Activated naive CD8-positive, alpha-beta T cell treated with anti-CD3 and anti-CD28 coated beads, Interleukin-2, amount 10 ng/mL, durations not matched to agents 7 days and 5 days (primary cell): ENCODE measurements at regions not wholly inside any gene's neighbourhood (a gene's known extent, or its start where the extent isn't known, plus 50 kb on each side); places are given as distances from the start of the nearest gene placed in this dataset.
"Not testable (repeated sequence)": the region's sequence is repeated elsewhere in the genome, so short reads cannot be mapped to it uniquely, and the experiment has no call there.

Experiments
- ATAC-seq: fragments of 150-1000 bp; cut with Tn5 transposase; one replicate; pipeline ENCODE4 v1.10.0; 2021; ENCODE audit warnings: low read depth, moderate library complexity
- POLR2A ChIA-PET: fragments of 350-600 bp; sonication (Branson Sonifier 250); formaldehyde crosslinking; loops from one replicate; lab custom pipeline; 2021; ENCODE audit warnings: antibody characterized with exemption; lab: Charles Lee
- DNase-seq: peaks from one replicate; pipeline ENCODE4 v3.0.0; 2021
- H3K27ac Mint-ChIP-seq: one replicate; pipeline ENCODE4 v1.8.0; 2022; ENCODE audit warnings: mild to moderate bottlenecking, mixed read lengths
- H3K27me3 Mint-ChIP-seq: one replicate; pipeline ENCODE4 v1.8.0; 2022; ENCODE audit warnings: mild to moderate bottlenecking, moderate library complexity, mixed read lengths
- H3K36me3 Mint-ChIP-seq: one replicate; pipeline ENCODE4 v1.8.0; 2021; ENCODE audit warnings: mild to moderate bottlenecking, mixed read lengths
- H3K4me1 Mint-ChIP-seq: one replicate; pipeline ENCODE4 v1.8.0; 2021; ENCODE audit warnings: mixed read lengths
- H3K4me3 Mint-ChIP-seq: one replicate; pipeline ENCODE4 v1.8.0; 2022; ENCODE audit warnings: mild to moderate bottlenecking, moderate library complexity, mixed read lengths
- H3K9me3 Mint-ChIP-seq: one replicate; pipeline ENCODE4 v1.8.0; 2021; ENCODE audit warnings: mixed read lengths

DNA sequence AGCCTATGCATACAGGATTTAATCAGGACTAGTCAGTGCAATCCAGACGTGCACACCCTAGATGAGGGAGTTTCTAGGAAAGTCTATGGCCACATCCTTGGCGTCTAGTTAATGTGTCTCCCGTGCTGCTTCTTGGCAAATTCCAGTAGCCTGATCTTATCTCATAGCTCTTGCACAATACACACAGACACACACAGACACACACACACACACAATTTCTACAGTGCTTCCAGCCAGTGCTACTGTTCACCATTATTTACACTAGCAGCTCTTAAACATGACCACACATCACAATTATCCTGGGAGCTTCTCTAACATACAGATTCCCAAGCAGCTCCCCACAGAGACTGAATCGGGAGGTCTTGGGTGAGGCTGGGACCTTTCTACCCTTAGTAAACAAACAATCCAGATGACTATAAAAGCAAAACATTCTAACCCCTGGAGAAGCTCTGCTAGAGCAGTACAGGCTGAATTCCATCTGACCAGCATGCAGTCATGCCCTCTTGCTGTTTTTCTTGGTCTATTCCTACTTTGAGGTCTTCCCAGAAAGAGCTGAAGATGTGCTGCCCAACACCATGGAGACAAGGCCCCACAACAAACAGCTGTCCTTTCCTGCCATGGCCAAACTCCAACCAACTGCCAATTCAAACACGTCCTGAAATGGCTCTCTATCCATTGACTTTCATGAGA, 236.6 kb downstream of the DEPDC1B start:
- no peaks in the 10 kb centered on the region for H3K9me3 Mint-ChIP-seq
- POLR2A ChIA-PET = no interaction called here
- ATAC-seq = no peak
- no peak for DNase-seq
- H3K4me1 Mint-ChIP-seq = no peaks in the 10 kb centered on the region
- no peak overlapping the region for H3K4me3 Mint-ChIP-seq
- no peak overlapping the region for H3K27ac Mint-ChIP-seq
- no peaks in the 10 kb centered on the region for H3K36me3 Mint-ChIP-seq
- H3K27me3 Mint-ChIP-seq = peaks cover under 1% of the 10 kb centered on the region

DNA sequence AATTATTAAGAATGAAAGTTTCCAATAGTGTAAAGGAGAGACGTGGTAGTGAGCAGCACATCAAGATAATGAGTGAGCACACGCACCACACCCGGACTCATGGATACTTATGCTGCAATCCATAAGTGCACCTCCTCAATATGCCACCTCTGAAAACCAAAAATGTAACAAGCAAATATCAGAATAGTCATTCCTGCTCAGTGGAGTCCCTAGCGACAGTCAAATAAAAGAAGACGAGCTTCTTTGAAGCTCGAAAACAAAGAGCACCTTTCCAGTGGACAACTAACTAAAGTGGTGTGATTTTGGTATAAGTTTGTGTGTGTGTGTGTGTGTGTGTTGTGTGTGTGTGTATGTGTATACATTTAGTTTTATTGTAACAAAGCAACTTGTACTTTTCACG, 241.3 kb downstream of the DEPDC1B start:
- POLR2A ChIA-PET = no interaction called here
- no peak for ATAC-seq

DNA sequence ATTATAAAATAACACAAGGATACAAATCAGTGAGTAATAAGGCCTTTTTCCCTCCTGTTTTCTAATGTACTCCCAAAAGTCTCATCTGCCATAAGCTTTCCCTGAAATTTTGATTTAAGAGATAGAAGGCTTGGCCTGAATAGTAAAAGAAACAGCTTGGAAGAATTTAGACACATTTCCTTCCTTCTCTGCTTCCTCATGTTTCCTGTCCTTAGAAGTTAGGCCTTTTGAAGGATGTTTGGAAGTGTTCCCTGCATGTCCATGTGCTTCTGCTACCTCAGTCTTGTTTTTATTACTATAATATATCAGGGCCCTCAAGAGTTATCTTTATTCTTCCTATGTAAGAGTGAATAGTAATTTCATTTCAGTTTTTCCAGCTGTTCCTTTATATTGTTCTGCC, 242.7 kb downstream of the DEPDC1B start:
- no peaks in the 10 kb centered on the region for H3K4me1 Mint-ChIP-seq
- DNase-seq (no peak), ATAC-seq (no peak)
- peaks cover 3% of the 10 kb centered on the region for H3K9me3 Mint-ChIP-seq
- POLR2A ChIA-PET = no interaction called here
- no peak overlapping the region for H3K4me3 Mint-ChIP-seq
- no peaks in the 10 kb centered on the region for H3K36me3 Mint-ChIP-seq
- H3K27me3 Mint-ChIP-seq = no peaks in the 10 kb centered on the region
- H3K27ac Mint-ChIP-seq = no peak overlapping the region

More for the DNA sequence above, 241.3 kb downstream of the DEPDC1B start:
- no peaks in the 10 kb centered on the region for H3K4me1 Mint-ChIP-seq
- no peak for DNase-seq
- no peaks in the 10 kb centered on the region for H3K27me3 Mint-ChIP-seq
- no peaks in the 10 kb centered on the region for H3K36me3 Mint-ChIP-seq
- H3K4me3 Mint-ChIP-seq = no peak overlapping the region
- H3K9me3 Mint-ChIP-seq = peaks cover 3% of the 10 kb centered on the region
- no peak overlapping the region for H3K27ac Mint-ChIP-seq

DNA sequence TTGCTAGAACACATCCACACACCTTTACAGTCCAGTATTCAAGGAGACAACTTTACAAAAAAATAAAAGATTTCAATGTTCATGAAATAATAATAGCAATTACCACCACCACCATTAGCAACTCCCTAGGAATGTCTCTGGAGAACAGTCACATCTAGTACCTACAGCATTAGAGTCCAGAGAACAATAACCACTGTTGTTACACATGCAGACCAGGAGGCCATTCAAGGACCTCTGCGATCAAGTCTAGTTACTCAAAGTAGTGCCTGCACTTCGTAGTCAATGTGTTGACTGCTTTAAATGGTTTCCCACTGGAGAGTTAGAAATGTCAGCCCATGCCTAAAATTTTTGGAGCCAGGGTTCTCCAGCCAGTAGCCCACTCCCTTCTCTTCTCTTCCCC, 244.4 kb downstream of the DEPDC1B start:
- DNase-seq (no peak), ATAC-seq (no peak)
- peaks cover 3% of the 10 kb centered on the region for H3K9me3 Mint-ChIP-seq
- no peak overlapping the region for H3K4me3 Mint-ChIP-seq
- H3K27ac Mint-ChIP-seq = no peak overlapping the region
- H3K4me1 Mint-ChIP-seq = no peaks in the 10 kb centered on the region
- POLR2A ChIA-PET = no interaction called here
- H3K36me3 Mint-ChIP-seq = no peaks in the 10 kb centered on the region
- H3K27me3 Mint-ChIP-seq = no peaks in the 10 kb centered on the region

DNA sequence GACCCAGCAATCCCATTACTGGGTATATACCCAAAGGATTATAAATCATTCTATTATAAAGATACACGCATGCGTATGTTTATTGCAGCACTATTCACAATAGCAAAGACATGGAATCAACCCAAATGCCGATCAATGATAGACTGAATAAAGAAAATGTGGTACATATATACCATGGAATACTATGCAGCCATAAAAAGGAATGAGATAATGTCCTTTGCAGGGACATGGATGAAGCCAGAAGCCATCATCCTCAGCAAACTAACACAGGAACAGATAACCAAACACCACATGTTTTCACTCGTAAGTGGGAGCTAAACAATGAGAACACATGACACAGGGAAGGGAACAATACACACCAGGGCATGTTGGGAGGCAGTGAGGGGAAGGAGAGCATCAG, 245.7 kb downstream of the DEPDC1B start:
- H3K4me3 Mint-ChIP-seq, H3K36me3 Mint-ChIP-seq, DNase-seq, H3K9me3 Mint-ChIP-seq, H3K27ac Mint-ChIP-seq, H3K4me1 Mint-ChIP-seq, H3K27me3 Mint-ChIP-seq, POLR2A ChIA-PET, ATAC-seq: not testable (repeated sequence)

DNA sequence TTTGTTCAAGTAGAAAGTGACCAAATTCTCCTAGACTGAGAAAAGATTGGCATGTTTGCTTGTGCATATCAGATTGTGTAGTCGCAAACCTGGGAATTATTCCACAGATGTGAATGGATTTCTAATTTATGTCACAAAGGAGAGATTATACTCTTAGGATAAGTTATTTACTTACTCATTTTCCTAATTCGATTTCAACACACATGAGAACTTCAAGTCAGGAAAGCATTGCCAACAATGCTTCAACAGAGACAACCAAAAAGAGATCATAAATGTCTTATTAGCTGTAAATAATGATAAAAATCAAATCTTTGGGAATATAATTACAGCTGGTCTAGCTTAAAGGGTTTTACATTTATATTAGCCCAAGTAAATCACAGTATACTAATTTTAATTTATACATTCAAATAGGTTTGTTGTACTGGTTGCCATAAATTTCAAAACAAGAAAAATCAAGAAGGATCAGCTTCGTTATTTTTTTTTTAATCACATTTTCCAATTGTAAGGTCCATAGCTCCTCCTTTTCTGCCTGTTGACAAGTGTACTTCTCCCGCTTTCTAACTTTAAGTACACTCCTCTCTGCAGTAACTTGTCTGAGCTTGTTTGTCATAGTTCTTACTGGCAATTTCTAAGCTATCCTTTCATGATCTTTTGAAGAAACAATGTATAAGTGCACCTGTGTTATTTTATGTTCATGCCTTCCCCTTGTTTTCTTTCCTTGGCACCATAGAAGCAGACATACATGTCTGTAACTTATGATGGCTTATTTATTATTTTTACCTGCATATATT, 246.6 kb downstream of the DEPDC1B start:
- ATAC-seq = no peak
- POLR2A ChIA-PET = no interaction called here
- DNase-seq = no peak
- no peak overlapping the region for H3K27ac Mint-ChIP-seq
- no peaks in the 10 kb centered on the region for H3K36me3 Mint-ChIP-seq
- no peaks in the 10 kb centered on the region for H3K4me1 Mint-ChIP-seq
- no peaks in the 10 kb centered on the region for H3K27me3 Mint-ChIP-seq
- no peak overlapping the region for H3K4me3 Mint-ChIP-seq
- H3K9me3 Mint-ChIP-seq = peaks cover 3% of the 10 kb centered on the region

DNA sequence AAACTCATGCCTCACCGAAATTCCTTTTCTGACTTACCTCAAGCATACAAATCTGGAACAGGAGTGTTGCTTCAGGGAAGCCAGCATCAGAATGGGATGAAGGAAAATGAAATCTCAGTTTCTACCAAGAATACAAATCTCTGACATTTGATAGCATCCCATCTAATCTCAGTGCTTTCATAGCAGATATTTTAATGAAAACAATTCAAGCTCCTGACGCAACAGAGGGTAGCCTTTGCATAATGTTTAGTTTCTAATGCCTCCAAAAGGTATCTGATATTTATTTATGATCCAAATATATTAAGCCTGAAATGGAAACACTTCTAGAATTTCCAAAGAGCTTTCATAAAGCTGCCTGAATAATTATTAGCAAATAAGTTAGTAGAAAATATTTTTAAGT, 251.4 kb downstream of the DEPDC1B start:
- Mint-ChIP-seq H3K9me3 (no peaks in the 10 kb centered on the region), H3K27me3 (peaks cover 5% of the 10 kb centered on the region), H3K27ac (no peak overlapping the region), H3K36me3 (no peaks in the 10 kb centered on the region), H3K4me3 (no peak overlapping the region), H3K4me1 (no peaks in the 10 kb centered on the region)
- no peak for ATAC-seq
- POLR2A ChIA-PET = no interaction called here
- no peak for DNase-seq

DNA sequence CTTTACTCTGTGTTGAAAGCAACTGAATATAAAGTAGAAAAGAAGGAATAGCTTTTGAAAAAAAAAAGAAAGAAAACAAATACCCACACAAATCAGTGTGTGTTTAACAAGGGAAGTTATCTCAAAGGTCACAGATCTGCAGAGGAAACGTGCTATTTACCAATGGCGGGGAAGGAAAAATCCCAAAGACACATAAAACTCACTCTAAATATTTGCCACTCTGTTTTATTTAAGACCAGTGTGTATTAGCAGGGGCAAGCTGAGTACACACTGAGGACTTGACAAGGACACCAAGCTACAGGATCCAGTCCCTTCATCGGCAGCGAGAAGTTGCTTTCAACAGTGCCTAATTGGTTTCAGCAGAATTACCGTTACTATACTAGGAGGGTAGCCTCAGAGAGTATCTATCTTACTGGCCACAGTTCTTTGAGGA, 252.5 kb downstream of the DEPDC1B start:
- H3K36me3 Mint-ChIP-seq = no peaks in the 10 kb centered on the region
- H3K27ac Mint-ChIP-seq = no peak overlapping the region
- no peaks in the 10 kb centered on the region for H3K4me1 Mint-ChIP-seq
- POLR2A ChIA-PET = no interaction called here
- H3K4me3 Mint-ChIP-seq = no peak overlapping the region
- ATAC-seq (no peak), DNase-seq (no peak)
- no peaks in the 10 kb centered on the region for H3K9me3 Mint-ChIP-seq
- H3K27me3 Mint-ChIP-seq = peaks cover 5% of the 10 kb centered on the region

DNA sequence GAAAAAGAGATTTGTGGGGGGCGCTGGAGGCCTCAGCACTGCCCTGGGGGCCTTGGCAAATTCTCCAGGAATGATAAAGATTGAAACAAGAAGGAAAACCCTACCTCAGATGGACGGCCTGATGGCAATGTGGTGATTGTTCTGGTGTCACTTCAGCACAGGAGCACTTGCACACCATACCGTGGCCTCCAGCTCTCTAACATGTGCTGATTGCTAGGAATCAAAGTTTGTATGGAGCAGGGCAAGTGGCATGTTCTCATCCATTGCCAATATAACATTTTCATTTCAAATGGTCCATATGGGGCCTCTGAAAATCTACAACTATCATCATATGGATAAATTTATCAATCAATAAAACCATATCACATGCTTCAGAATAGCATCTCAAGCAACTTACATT, 253.0 kb downstream of the DEPDC1B start:
- no peak for DNase-seq
- POLR2A ChIA-PET = no interaction called here
- Mint-ChIP-seq H3K36me3 (no peaks in the 10 kb centered on the region), H3K27me3 (peaks cover 5% of the 10 kb centered on the region), H3K9me3 (no peaks in the 10 kb centered on the region), H3K4me1 (no peaks in the 10 kb centered on the region), H3K4me3 (no peak overlapping the region), H3K27ac (no peak overlapping the region)
- ATAC-seq = no peak

DNA sequence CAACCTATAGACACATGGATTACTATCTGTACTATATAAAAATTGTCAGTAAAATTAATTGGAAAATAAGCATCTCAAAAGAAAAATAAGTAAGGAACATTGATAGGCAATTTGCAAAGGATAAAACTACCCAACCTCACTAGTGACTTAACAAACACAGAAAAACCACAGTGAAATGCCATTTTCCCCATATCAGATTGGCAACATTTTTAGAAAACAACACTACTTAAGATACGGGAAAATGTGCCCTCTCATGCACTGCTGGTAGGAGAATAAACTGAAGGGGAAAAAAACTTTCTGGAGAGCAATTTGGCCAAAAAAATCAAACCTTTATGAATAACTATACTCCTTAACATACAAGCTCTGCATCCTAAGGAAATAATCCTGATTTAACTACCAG, 254.0 kb downstream of the DEPDC1B start:
- ATAC-seq (no peak), DNase-seq (no peak)
- H3K4me3 Mint-ChIP-seq = no peak overlapping the region
- no peak overlapping the region for H3K27ac Mint-ChIP-seq
- POLR2A ChIA-PET = no interaction called here
- no peaks in the 10 kb centered on the region for H3K4me1 Mint-ChIP-seq
- peaks cover 5% of the 10 kb centered on the region for H3K27me3 Mint-ChIP-seq
- no peaks in the 10 kb centered on the region for H3K36me3 Mint-ChIP-seq
- H3K9me3 Mint-ChIP-seq = peaks cover 3% of the 10 kb centered on the region

DNA sequence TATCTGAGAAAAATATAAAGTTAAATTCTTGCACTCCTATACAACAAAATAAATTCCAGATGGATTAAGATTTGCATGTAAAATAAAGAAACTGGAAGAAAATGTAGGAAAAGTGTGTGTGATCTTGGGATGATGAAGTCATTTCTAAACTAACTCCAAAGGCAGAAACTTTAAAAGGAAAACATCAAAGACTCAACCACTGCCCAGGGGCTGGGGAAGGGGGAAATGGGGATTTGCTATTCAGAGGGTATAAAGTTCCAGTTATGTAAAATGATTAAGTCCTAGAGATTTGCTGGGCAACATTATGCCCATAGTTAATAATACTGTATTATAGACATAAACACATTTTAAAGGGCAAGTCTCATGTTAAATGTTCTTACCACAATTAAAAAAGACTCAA, 254.5 kb downstream of the DEPDC1B start:
- DNase-seq (no peak), ATAC-seq (no peak)
- Mint-ChIP-seq H3K27ac (no peak overlapping the region), H3K36me3 (no peaks in the 10 kb centered on the region), H3K4me3 (no peak overlapping the region), H3K4me1 (no peaks in the 10 kb centered on the region), H3K9me3 (peaks cover 3% of the 10 kb centered on the region), H3K27me3 (peaks cover 5% of the 10 kb centered on the region)
- POLR2A ChIA-PET = no interaction called here

DNA sequence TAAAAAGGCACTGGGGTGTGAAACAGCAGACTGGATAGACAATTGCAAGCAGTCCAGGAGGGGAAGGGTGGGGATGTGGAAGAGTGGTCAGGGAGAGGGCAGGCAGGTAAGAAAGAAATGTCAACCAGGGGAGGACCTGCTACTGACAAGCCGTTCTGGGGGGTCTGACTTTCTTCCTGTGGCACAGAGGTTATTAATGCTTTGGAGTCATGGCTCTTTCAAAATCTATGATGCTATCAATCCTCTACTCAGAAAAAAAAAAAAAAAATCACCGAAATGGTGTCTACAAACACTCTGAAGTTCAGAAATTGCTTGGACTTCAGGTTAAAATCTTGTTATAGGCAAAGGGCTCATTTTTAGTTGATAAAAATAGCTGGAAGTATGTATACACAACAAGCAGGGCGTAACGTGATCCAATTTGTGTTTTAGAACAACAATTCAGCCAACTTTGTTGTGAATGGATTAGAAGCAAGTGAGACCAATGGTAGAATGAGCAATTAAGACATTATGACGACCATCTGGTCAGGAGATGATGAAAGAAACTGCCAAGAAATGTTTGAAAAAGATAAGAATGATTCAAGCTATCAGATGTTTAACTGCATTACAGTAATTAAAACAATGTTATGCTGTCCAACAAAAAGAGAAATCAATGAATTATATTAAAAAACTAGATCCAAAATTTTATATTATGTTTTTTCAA, 255.2 kb downstream of the DEPDC1B start:
- Mint-ChIP-seq H3K4me3 (no peak overlapping the region), H3K27me3 (peaks cover 5% of the 10 kb centered on the region), H3K4me1 (no peaks in the 10 kb centered on the region), H3K27ac (no peak overlapping the region), H3K9me3 (peaks cover 3% of the 10 kb centered on the region), H3K36me3 (no peaks in the 10 kb centered on the region)
- POLR2A ChIA-PET = no interaction called here
- no peak for DNase-seq
- no peak for ATAC-seq

DNA sequence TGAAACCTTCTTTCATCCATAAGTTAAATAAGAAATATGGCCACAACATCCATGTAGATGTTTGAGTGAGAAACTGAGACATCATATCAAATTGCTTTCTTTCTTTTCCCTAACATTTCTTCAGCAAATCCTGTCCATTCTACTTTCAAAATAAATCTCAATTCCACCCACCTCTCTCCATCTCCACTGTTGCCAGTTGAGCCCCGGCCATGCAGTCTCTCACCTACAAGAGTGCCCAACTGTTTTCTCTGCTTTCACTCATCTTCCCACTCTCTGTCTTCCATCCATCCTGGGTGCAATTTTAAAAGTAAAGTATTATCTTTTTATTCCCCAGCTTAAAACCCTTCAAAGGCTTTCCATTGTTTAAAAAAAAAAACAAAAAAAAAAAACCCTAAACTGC, 260.4 kb downstream of the DEPDC1B start:
- Mint-ChIP-seq H3K4me1 (no peaks in the 10 kb centered on the region), H3K4me3 (no peak overlapping the region), H3K36me3 (no peaks in the 10 kb centered on the region), H3K27me3 (no peaks in the 10 kb centered on the region), H3K9me3 (peaks cover 3% of the 10 kb centered on the region), H3K27ac (no peak overlapping the region)
- ATAC-seq = no peak
- no peak for DNase-seq
- POLR2A ChIA-PET = no interaction called here

DNA sequence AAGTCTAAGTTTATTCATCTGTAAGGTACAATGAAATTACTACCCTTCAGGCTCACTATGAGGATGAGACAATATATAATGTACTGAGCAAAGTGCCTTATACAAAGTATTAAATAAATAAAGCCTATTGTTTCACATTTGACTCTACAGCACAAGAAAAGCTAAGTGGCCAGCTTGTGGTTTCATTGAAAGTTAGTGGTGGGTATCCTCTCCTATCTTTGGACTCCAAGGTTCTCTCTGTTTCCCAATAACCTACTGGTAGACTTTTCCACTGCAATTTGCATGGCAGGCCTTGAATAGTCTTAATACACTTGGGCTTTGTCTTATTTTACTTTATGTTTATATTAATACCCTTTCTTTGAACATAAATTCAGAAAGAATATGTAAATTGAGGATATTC, 262.7 kb downstream of the DEPDC1B start:
- Mint-ChIP-seq H3K9me3 (peaks cover 3% of the 10 kb centered on the region), H3K27me3 (no peaks in the 10 kb centered on the region), H3K27ac (no peak overlapping the region), H3K4me1 (no peaks in the 10 kb centered on the region), H3K4me3 (no peak overlapping the region), H3K36me3 (no peaks in the 10 kb centered on the region)
- POLR2A ChIA-PET = no interaction called here
- DNase-seq (no peak), ATAC-seq (no peak)
